DOHH2 (cell line): ENCODE measurements at regions not wholly inside any gene's neighbourhood (a gene's known extent, or its start where the extent isn't known, plus 50 kb on each side); places are given as distances from the start of the nearest gene placed in this dataset.

ENCODE experiments used
- CTCF ChIP-seq: fragments of 200-600 bp; sonication (generic); IDR thresholded peaks from one replicate; pipeline ENCODE4 v1.5.1; 2014; ENCODE audit warnings: antibody characterized with exemption, mild to moderate bottlenecking, low read depth, low read length; ENCODE audit not compliant: poor library complexity, severe bottlenecking
- EZH2phosphoT487 ChIP-seq: fragments of 200-600 bp; sonication (generic); IDR thresholded peaks from 2 replicates; pipeline ENCODE4 v1.6.1; 2017; ENCODE audit warnings: borderline replicate concordance, mild to moderate bottlenecking, antibody characterized with exemption, low read length, moderate library complexity, mixed read lengths

- no peak for TF ChIP-seq CTCF
- no peak for TF ChIP-seq EZH2phosphoT487
Measured at GRCh38 chr2:59174536-59175243, 933.6 kb upstream of the FANCL start.
